HL-60 (cell line): ENCODE measurements at regions not wholly inside any gene's neighbourhood (a gene's known extent, or its start where the extent isn't known, plus 50 kb on each side); places are given as distances from the start of the nearest gene placed in this dataset.

ENCODE experiments used
- DNase-seq, 2 experiments: peaks; one replicate each; pipeline ENCODE4 v3.0.0-alpha.2; 2010 to 2020; ENCODE audit warnings: low read depth in 1 of 2, low spot score in 1 of 2
- H3K27ac ChIP-seq: fragments of 250-450 bp; sonication (Bioruptor Pico); replicated peaks from 2 replicates; pipeline ENCODE4 v1.5.1; 2020; ENCODE audit warnings: mild to moderate bottlenecking, moderate library complexity
- H3K27me3 ChIP-seq: fragments of 250-450 bp; sonication (Bioruptor Pico); 2 replicates; pipeline ENCODE4 v1.5.1; 2021; ENCODE audit warnings: mild to moderate bottlenecking, moderate library complexity; ENCODE audit not compliant: insufficient read depth, poor library complexity, severe bottlenecking
- H3K4me3 ChIP-seq: replicated peaks from 2 replicates; pipeline ENCODE4 v1.5.1; 2011; ENCODE audit warnings: mild to moderate bottlenecking, control low read depth, low read length; ENCODE audit not compliant: insufficient read depth
- CTCF ChIP-seq: IDR thresholded peaks from one replicate; pipeline ENCODE4 v1.5.1; 2011; ENCODE audit warnings: low read length, control low read depth, inconsistent platforms; ENCODE audit not compliant: insufficient read depth
- GABPA ChIP-seq: IDR thresholded peaks from 2 replicates; pipeline ENCODE4 v1.6.1; 2012; ENCODE audit warnings: low read depth
- POLR2AphosphoS5 ChIP-seq: IDR thresholded peaks from 2 replicates; pipeline ENCODE4 v1.6.1; 2012; ENCODE audit warnings: low read depth
- REST ChIP-seq: IDR thresholded peaks from 2 replicates; pipeline ENCODE4 v1.6.1; 2012; ENCODE audit warnings: low read depth; ENCODE audit not compliant: insufficient replicate concordance
- SPI1 ChIP-seq: IDR thresholded peaks from 2 replicates; pipeline ENCODE4 v1.6.1; 2012; ENCODE audit warnings: low read depth, mild to moderate bottlenecking, borderline replicate concordance

GRCh38 chr6:6724539-6725467 lies 136.3 kb downstream of the LY86 start:
- no peak for TF ChIP-seq REST
- TF ChIP-seq CTCF: peak; percentile 31
- peak; percentile 68; the same call in 1 of the 2 replicates for TF ChIP-seq POLR2AphosphoS5
- H3K27me3 ChIP-seq: no peaks in the 10 kb centered on the region
- peak; percentile 83 to 91 for DNase-seq
- H3K27ac ChIP-seq: peak overlapping the region; percentile 99
- H3K4me3 ChIP-seq: peak overlapping the region; percentile 9; the same call in 1 of the 2 replicates

GRCh38 chr6:6725468-6726209 lies 137.1 kb downstream of the LY86 start:
- TF ChIP-seq POLR2AphosphoS5 (peak; percentile 92), REST (peak; percentile 46), GABPA (no peak), CTCF (no peak), SPI1 (0 out of 2 replicates have a peak, but pooled peaks have one; percentile 30)
- Histone ChIP-seq H3K4me3 (peak overlapping the region; percentile 9; the same call in 1 of the 2 replicates), H3K27me3 (no peaks in the 10 kb centered on the region), H3K27ac (peak overlapping the region; percentile 99)
- peak; percentile 82 to 88 for DNase-seq

- Histone ChIP-seq H3K27me3 (no peaks in the 10 kb centered on the region), H3K4me3 (no peak overlapping the region), H3K27ac (peak overlapping the region; percentile 99)
- TF ChIP-seq POLR2AphosphoS5 (no peak), GABPA (no peak), REST (no peak), SPI1 (no peak), CTCF (no peak)
- no peak for DNase-seq
Measured at GRCh38 chr6:6728169-6728941, 139.8 kb downstream of the LY86 start.
